T-cell (primary cell): ENCODE measurements at regions not wholly inside any gene's neighbourhood (a gene's known extent, or its start where the extent isn't known, plus 50 kb on each side); places are given as distances from the start of the nearest gene placed in this dataset.

ENCODE experiments used
- ATAC-seq, 4 experiments: fragments of 200-7000 bp in 3 of 4; fragments of 150-1000 bp in 1 of 4; cut with Tn5 transposase; replicated peaks in 1 of 4; 1 replicate in 3 of 4; 2 replicates in 1 of 4; pipeline ENCODE4 v1.10.0; 2021; ENCODE audit warnings: moderate library complexity in 3 of 4, mild to moderate bottlenecking in 2 of 4, moderate number of reproducible peaks in 1 of 4
- CTCF ChIA-PET, 2 donors: fragments of 300-600 bp; sonication (Branson Sonifier 250); formaldehyde crosslinking; loops; one replicate each; lab custom pipeline; 2022; ENCODE audit warnings: antibody characterized with exemption in 2 of 2; lab: Charles Lee
- POLR2A ChIA-PET, 2 donors: fragments of 300-600 bp; sonication (Branson Sonifier 250); formaldehyde crosslinking; loops; one replicate each; lab custom pipeline; 2022; ENCODE audit warnings: antibody characterized with exemption in 2 of 2; lab: Charles Lee
- DNase-seq, 35 experiments: peaks; one replicate each; pipeline versions ENCODE4 v3.0.0 to v3.0.0-alpha.2; 2013 to 2023
- H3K27ac ChIP-seq: one replicate; pipeline ENCODE4 v1.5.1; 2013; ENCODE audit warnings: low read length
- H3K27me3 ChIP-seq, 2 experiments: replicated peaks in 1 of 2; 1 replicate in 1 of 2; 2 replicates in 1 of 2; pipeline versions ENCODE4 v1.6.1 to v1.7.0; 2013; ENCODE audit warnings: low read length in 1 of 2, mixed read lengths in 1 of 2; ENCODE audit not compliant: control insufficient read depth in 2 of 2, insufficient read depth in 2 of 2; ENCODE audit errors: extremely low read depth in 1 of 2
- H3K36me3 ChIP-seq, 2 donors: 1 replicate in 1 of 2; 2 replicates in 1 of 2; pipeline versions ENCODE4 v1.6.1 to v1.7.0; 2013; ENCODE audit warnings: low read length in 1 of 2; ENCODE audit not compliant: control insufficient read depth in 2 of 2, insufficient read depth in 1 of 2; ENCODE audit errors: extremely low read depth in 1 of 2
- H3K4me1 ChIP-seq, 2 experiments: 1 replicate in 1 of 2; 2 replicates in 1 of 2; pipeline versions ENCODE4 v1.6.1 to v1.7.0; 2013; ENCODE audit warnings: low read length in 2 of 2, mixed read lengths in 1 of 2; ENCODE audit not compliant: insufficient read depth in 2 of 2, control insufficient read depth in 1 of 2; ENCODE audit errors: extremely low read depth in 1 of 2
- H3K4me3 ChIP-seq, 2 donors: 1 replicate in 1 of 2; 2 replicates in 1 of 2; pipeline versions ENCODE4 v1.5.1 to v1.7.0; 2013; ENCODE audit warnings: mild to moderate bottlenecking in 2 of 2, low read length in 1 of 2, moderate library complexity in 1 of 2; ENCODE audit not compliant: control insufficient read depth in 1 of 2; ENCODE audit errors: extremely low read depth in 1 of 2
- H3K9me3 ChIP-seq: 2 replicates; pipeline ENCODE4 v1.7.0; 2013
- H3K27ac Mint-ChIP-seq, 2 donors: one replicate each; pipeline ENCODE4 v1.8.0; 2020 to 2021; ENCODE audit warnings: mild to moderate bottlenecking in 2 of 2, mixed read lengths in 2 of 2
- H3K27me3 Mint-ChIP-seq, 2 donors: one replicate each; pipeline ENCODE4 v1.8.0; 2021 to 2022; ENCODE audit warnings: mixed read lengths in 2 of 2
- H3K36me3 Mint-ChIP-seq: one replicate; pipeline ENCODE4 v1.8.0; 2021; ENCODE audit warnings: mixed read lengths
- H3K4me1 Mint-ChIP-seq, 3 donors: one replicate each; pipeline ENCODE4 v1.8.0; 2020 to 2022; ENCODE audit warnings: mixed read lengths in 3 of 3, mild to moderate bottlenecking in 1 of 3
- H3K4me3 Mint-ChIP-seq, 3 donors: one replicate each; pipeline ENCODE4 v1.8.0; 2020 to 2022; ENCODE audit warnings: mild to moderate bottlenecking in 3 of 3, mixed read lengths in 3 of 3, moderate library complexity in 3 of 3
- H3K9me3 Mint-ChIP-seq, 3 donors: one replicate each; pipeline ENCODE4 v1.8.0; 2020 to 2022; ENCODE audit warnings: mixed read lengths in 3 of 3
- WGBS: methylation state at CpG from one replicate; pipeline ENCODE4 v1.1.5; 2013; ENCODE audit warnings: missing lambda C conversion rate; ENCODE audit not compliant: insufficient coverage; 5-methylcytosine and 5-hydroxymethylcytosine counted together

DNA sequence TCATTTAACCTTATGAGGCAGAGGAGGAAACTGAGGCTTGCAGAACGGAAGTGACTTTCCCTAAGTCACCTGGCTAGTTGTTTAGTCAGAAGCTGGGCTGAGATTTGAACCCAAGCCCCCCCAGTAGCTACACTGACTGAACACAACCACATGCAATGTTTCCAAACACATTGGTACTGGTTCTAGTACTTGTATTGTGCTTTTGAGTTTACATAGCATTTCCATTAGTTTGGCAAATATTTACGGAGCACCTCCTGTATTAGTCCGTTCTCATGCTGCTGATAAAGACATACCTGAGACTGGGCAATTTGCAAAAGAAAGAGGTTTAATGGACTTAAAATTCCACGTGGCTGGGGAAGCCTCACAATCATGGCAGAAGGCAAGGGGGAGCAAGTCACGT lies 56.3 kb upstream of the ITGA11 start:
- Mint-ChIP-seq H3K4me3 (no peak overlapping the region), H3K4me1 (no peaks in the 10 kb centered on the region), H3K27me3 (peaks cover 29 to 35% of the 10 kb centered on the region in 2 donors), H3K9me3 (peaks cover 0 to 7% (median 3%) of the 10 kb centered on the region in 3 donors), H3K36me3 (no peaks in the 10 kb centered on the region), H3K27ac (no peak overlapping the region)
- ATAC-seq = no peak
- Histone ChIP-seq H3K4me1 (no peaks in the 10 kb centered on the region), H3K36me3 (no peaks in the 10 kb centered on the region), H3K9me3 (no peaks in the 10 kb centered on the region), H3K27me3 (peaks cover 0 to 35% of the 10 kb centered on the region in 2 experiments), H3K4me3 (no peak overlapping the region), H3K27ac (no peak overlapping the region)
- CTCF ChIA-PET = interaction anchor here in 1 of 2 donors (0.6 kb wide), 1 partner anchor 12 kb away, joined by 6 read pairs; no protein-coding TSS in a partner anchor
- POLR2A ChIA-PET = no interaction called here
- DNase-seq = no peak
- WGBS = 60% methylated on average over 3 of the region's 5 CpGs

DNA sequence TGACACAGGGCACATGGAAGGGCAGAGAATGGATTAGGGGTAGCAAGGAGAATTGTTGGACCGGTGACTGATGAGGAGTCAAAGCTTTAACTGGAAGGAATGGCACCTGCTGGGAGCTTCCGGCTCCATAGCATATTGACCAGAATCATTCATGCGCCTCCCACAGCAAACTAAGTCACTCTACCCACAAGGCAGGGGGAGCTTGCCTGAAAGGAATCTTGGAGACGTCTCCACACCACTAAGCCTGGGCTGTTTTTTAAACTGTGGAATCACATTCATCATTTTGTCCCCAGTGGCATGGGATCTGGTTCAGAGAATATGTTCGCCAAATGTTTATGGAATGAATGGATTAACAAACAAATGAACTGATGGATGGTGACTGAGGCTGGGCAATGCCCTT lies 57.0 kb upstream of the ITGA11 start:
- Mint-ChIP-seq H3K4me3 (no peak overlapping the region), H3K27me3 (peaks cover 30 to 40% of the 10 kb centered on the region in 2 donors), H3K4me1 (no peaks in the 10 kb centered on the region), H3K27ac (no peak overlapping the region), H3K9me3 (peaks cover 0 to 7% (median 3%) of the 10 kb centered on the region in 3 donors), H3K36me3 (no peaks in the 10 kb centered on the region)
- POLR2A ChIA-PET = no interaction called here
- DNase-seq (no peak), ATAC-seq (no peak)
- Histone ChIP-seq H3K4me1 (no peaks in the 10 kb centered on the region), H3K27ac (no peak overlapping the region), H3K9me3 (no peaks in the 10 kb centered on the region), H3K27me3 (peaks cover 0 to 37% of the 10 kb centered on the region in 2 experiments), H3K36me3 (no peaks in the 10 kb centered on the region), H3K4me3 (no peak overlapping the region)
- WGBS = 100% methylated on average over 2 of the region's 5 CpGs
- CTCF ChIA-PET = no interaction called here

DNA sequence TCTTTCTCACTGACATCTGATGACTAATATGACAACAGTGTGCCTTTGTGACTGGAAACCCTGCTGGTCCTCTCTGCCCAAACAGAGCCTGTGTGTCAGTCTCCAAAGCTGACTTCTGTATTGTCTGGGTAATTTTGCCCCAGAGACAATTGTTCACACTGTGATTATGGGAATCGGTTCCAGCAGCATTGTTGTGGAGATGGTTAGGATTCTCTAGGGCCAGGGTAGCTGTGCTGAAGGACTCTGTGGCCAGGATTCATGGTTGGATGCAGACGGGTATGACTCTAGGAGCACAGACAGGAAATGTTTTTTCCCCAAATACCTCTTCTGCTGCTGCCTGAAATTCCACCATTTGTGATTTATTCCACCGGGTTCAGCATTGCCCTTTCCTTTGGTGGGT lies 57.5 kb upstream of the ITGA11 start:
- WGBS = 50% methylated on average over 1 of the region's 3 CpGs
- Histone ChIP-seq H3K4me3 (no peak overlapping the region), H3K27me3 (peaks cover 0 to 37% of the 10 kb centered on the region in 2 experiments), H3K9me3 (no peaks in the 10 kb centered on the region), H3K27ac (no peak overlapping the region), H3K36me3 (no peaks in the 10 kb centered on the region), H3K4me1 (no peaks in the 10 kb centered on the region)
- ATAC-seq = no peak
- POLR2A ChIA-PET = no interaction called here
- Mint-ChIP-seq H3K27ac (no peak overlapping the region), H3K27me3 (peaks cover 31 to 40% of the 10 kb centered on the region in 2 donors), H3K9me3 (peaks cover 0 to 7% (median 3%) of the 10 kb centered on the region in 3 donors), H3K36me3 (no peaks in the 10 kb centered on the region), H3K4me3 (no peak overlapping the region), H3K4me1 (no peaks in the 10 kb centered on the region)
- CTCF ChIA-PET = no interaction called here
- DNase-seq = no peak

DNA sequence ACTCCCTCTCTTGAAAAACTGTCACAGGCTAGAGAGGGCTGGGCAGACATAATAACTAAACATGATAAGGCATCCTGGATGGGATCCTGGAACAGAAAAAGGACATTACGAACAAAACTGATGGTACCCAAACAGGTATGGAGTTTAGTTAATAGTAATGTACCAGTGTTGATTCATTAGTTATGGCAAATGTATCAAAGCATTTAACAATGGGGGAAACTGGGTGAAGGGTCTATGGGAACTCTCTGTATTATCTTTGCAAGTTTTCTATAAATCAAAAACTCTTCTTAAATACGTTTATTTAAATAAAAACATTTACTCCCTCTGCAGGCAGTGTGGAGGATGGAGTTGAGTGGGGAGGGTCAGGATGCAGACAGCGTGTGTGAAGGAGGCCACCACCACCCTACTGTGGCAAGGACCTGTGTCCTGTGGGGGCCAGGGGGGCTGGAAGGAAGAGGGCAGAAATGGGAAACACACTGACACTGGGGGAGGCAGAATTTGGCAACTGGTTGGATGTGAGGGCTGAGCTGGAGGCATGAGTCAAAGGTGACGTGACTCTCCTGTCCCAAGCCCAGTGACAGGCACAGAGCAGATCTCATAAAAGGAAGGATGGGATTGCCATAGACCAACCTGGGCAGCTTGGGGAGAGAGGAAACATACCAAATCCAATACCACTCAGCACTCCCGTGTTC lies 59.6 kb upstream of the ITGA11 start:
- no peaks in the 10 kb centered on the region for H3K4me1 Mint-ChIP-seq
- H3K4me3 ChIP-seq = no peak overlapping the region
- H3K4me3 Mint-ChIP-seq = no peak overlapping the region
- H3K27me3 ChIP-seq = peaks cover 0 to 21% of the 10 kb centered on the region in 2 experiments
- no peaks in the 10 kb centered on the region for H3K36me3 Mint-ChIP-seq
- no peak overlapping the region for H3K27ac Mint-ChIP-seq
- WGBS = 86% methylated on average over 3 of the region's 5 CpGs
- no peak for ATAC-seq
- DNase-seq = no peak
- peaks cover 28 to 35% of the 10 kb centered on the region in 2 donors for H3K27me3 Mint-ChIP-seq
- no peaks in the 10 kb centered on the region for H3K36me3 ChIP-seq
- ChIA-PET CTCF (no interaction called here), POLR2A (no interaction called here)
- no peaks in the 10 kb centered on the region for H3K9me3 ChIP-seq
- H3K9me3 Mint-ChIP-seq = peaks cover 0 to 7% (median 3%) of the 10 kb centered on the region in 3 donors
- H3K27ac ChIP-seq = no peak overlapping the region
- H3K4me1 ChIP-seq = no peaks in the 10 kb centered on the region

DNA sequence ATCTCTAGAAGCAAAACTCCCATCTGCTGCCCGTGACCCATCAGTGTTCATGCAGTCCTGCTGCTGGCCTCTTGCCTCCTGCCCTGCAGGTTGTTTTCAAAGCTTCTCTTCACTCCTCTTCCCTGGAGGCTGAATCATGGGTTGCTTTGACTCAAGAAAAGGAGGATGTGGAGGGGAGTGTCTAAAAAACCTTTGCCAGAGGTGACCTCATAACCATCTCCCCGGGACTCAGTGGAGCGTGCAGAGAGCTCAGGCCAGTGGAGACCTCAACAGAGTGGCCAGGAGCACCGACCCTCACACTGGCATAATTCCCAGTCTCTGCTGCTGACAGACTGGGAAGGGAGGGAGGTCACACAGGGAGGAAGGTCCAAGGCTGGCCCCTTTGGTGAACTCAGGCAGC lies 60.9 kb upstream of the ITGA11 start:
- Mint-ChIP-seq H3K4me3 (no peak overlapping the region), H3K4me1 (no peaks in the 10 kb centered on the region), H3K9me3 (peaks cover 0 to 7% (median 3%) of the 10 kb centered on the region in 3 donors), H3K36me3 (no peaks in the 10 kb centered on the region), H3K27ac (no peak overlapping the region), H3K27me3 (peaks cover 24 to 35% of the 10 kb centered on the region in 2 donors)
- CTCF ChIA-PET = no interaction called here
- Histone ChIP-seq H3K36me3 (no peaks in the 10 kb centered on the region), H3K9me3 (no peaks in the 10 kb centered on the region), H3K4me3 (no peak overlapping the region), H3K4me1 (no peaks in the 10 kb centered on the region), H3K27ac (no peak overlapping the region), H3K27me3 (peaks cover 0 to 14% of the 10 kb centered on the region in 2 experiments)
- no peak for ATAC-seq
- POLR2A ChIA-PET = no interaction called here
- WGBS = no CpG with 5 or more reads among the region's 4 CpGs
- DNase-seq = no peak

DNA sequence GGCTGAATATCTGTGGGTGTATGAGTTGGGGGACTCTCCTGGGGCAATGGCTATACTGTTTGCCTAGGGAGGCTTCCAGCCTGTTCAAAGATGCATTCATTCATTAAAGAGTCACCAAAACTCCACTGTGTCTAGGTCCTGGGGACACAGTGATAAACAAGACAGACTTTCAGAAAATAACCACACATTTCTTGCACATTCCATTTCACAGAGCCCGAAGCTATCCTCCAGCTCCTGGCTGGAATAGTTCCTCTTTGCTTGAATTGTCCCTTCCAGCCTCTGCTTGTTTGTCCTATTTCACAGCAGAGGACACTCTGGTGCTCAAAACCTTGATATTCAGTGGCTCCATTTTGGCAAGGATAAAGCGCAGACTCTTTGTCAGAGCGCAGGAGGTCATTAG lies 61.7 kb upstream of the ITGA11 start:
- POLR2A ChIA-PET = no interaction called here
- Histone ChIP-seq H3K27ac (no peak overlapping the region), H3K4me3 (no peak overlapping the region), H3K9me3 (no peaks in the 10 kb centered on the region), H3K4me1 (no peaks in the 10 kb centered on the region), H3K27me3 (peaks cover 0 to 14% of the 10 kb centered on the region in 2 experiments), H3K36me3 (no peaks in the 10 kb centered on the region)
- Mint-ChIP-seq H3K9me3 (no peaks in the 10 kb centered on the region), H3K36me3 (no peaks in the 10 kb centered on the region), H3K27me3 (peaks cover 24 to 28% of the 10 kb centered on the region in 2 donors), H3K4me1 (no peaks in the 10 kb centered on the region), H3K4me3 (no peak overlapping the region), H3K27ac (no peak overlapping the region)
- CTCF ChIA-PET = no interaction called here
- WGBS = 87% methylated on average over 2 of the region's 3 CpGs
- ATAC-seq (no peak), DNase-seq (no peak)
